ENCODE measurements at regions not wholly inside any gene's neighbourhood (a gene's known extent, or its start where the extent isn't known, plus 50 kb on each side); places are given as distances from the start of the nearest gene placed in this dataset.

DNA sequence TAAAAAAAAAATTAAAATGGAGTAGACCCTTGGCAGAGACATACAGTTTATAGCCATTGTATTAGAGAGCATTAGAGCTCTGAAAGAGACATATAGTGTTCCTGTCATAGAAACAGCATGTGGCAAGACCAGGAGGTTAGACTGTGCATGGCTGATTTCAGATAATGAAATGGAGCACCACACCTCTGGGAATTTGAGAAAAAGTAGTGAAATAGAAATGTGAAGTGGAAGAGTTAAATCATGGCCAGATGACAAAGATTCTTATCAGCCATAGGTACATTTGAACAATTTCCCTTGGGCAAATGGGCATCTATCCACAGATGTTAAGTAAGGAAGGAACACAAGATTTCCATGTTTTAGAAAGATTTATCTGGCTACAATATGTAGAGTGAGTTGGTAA, 1083.1 kb downstream of the PLA2G4A start:
- no peak overlapping the region for H3K4me3 ChIP-seq (ENCODE audit: low read depth, low read length, poor library complexity, severe bottlenecking)
- no peak overlapping the region for H2AFZ ChIP-seq (ENCODE audit: low read length)
- no peaks in the 10 kb centered on the region for H3K36me3 ChIP-seq (ENCODE audit: insufficient read depth, low read length)
- no peak overlapping the region for H3K4me2 ChIP-seq (ENCODE audit: low read length)
- no peak overlapping the region for H3K27ac ChIP-seq (ENCODE audit: low read depth, low read length, poor library complexity, severe bottlenecking)
- no peak overlapping the region for H3K9ac ChIP-seq (ENCODE audit: low read length)
- H3K79me2 ChIP-seq (ENCODE audit: insufficient read depth, low read length): no peaks in the 10 kb centered on the region
- no peaks in the 10 kb centered on the region for H3F3A ChIP-seq (ENCODE audit: insufficient read depth, low read length)
- no peaks in the 10 kb centered on the region for H3K9me3 ChIP-seq (ENCODE audit: low read length)
- TF ChIP-seq, protein P1, sequence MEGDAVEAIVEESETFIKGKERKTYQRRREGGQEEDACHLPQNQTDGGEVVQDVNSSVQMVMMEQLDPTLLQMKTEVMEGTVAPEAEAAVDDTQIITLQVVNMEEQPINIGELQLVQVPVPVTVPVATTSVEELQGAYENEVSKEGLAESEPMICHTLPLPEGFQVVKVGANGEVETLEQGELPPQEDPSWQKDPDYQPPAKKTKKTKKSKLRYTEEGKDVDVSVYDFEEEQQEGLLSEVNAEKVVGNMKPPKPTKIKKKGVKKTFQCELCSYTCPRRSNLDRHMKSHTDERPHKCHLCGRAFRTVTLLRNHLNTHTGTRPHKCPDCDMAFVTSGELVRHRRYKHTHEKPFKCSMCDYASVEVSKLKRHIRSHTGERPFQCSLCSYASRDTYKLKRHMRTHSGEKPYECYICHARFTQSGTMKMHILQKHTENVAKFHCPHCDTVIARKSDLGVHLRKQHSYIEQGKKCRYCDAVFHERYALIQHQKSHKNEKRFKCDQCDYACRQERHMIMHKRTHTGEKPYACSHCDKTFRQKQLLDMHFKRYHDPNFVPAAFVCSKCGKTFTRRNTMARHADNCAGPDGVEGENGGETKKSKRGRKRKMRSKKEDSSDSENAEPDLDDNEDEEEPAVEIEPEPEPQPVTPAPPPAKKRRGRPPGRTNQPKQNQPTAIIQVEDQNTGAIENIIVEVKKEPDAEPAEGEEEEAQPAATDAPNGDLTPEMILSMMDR (IDR thresholded peaks at IDR 0.05; ENCODE audit: low read length): no peak
- TF ChIP-seq EZH2 (IDR thresholded peaks at IDR 0.05; ENCODE audit: borderline replicate concordance, low read length): no peak
- no peaks in the 10 kb centered on the region for H4K20me1 ChIP-seq (ENCODE audit: insufficient read depth, low read length)
- no peaks in the 10 kb centered on the region for H3K4me1 ChIP-seq (ENCODE audit: insufficient read depth, low read length, severe bottlenecking)
- H3K27me3 ChIP-seq (ENCODE audit: insufficient read depth, low read length): no peaks in the 10 kb centered on the region
- no peaks in the 10 kb centered on the region for H3K9me2 ChIP-seq (ENCODE audit: low read depth, low read length)

DNA sequence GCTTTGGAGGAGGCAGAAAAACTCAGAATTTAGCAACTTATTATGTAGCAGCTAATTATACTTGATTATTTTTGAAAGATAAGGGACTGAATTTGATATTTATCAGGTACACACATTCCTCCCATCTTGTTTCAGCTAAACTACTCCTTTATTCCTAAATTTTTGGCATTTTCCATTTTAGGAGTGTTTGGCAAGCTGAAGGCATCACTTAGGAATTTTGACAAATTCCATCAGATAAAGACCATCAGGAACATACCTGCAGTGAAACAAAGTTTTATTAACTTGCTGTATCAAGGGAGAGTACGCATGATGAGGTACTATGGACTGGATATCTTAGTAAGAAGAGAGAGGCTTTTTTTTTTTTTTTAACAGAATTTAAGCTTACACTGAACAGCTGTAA, 1092.2 kb downstream of the PLA2G4A start:
- Histone ChIP-seq H3K9me2 (ENCODE audit: low read depth, low read length) (no peaks in the 10 kb centered on the region), H3K27me3 (ENCODE audit: insufficient read depth, low read length) (no peaks in the 10 kb centered on the region), H3F3A (ENCODE audit: insufficient read depth, low read length) (no peaks in the 10 kb centered on the region), H4K20me1 (ENCODE audit: insufficient read depth, low read length) (no peaks in the 10 kb centered on the region), H3K27ac (ENCODE audit: low read depth, low read length, poor library complexity, severe bottlenecking) (no peak overlapping the region), H3K4me2 (ENCODE audit: low read length) (no peak overlapping the region), H3K9me3 (ENCODE audit: low read length) (no peaks in the 10 kb centered on the region), H3K79me2 (ENCODE audit: insufficient read depth, low read length) (no peaks in the 10 kb centered on the region), H2AFZ (ENCODE audit: low read length) (no peak overlapping the region), H3K36me3 (ENCODE audit: insufficient read depth, low read length) (no peaks in the 10 kb centered on the region), H3K4me3 (ENCODE audit: low read depth, low read length, poor library complexity, severe bottlenecking) (no peak overlapping the region), H3K9ac (ENCODE audit: low read length) (no peak overlapping the region), H3K4me1 (ENCODE audit: insufficient read depth, low read length, severe bottlenecking) (no peaks in the 10 kb centered on the region)
- TF ChIP-seq EZH2 (IDR thresholded peaks at IDR 0.05; ENCODE audit: borderline replicate concordance, low read length): no peak
- TF ChIP-seq, protein P1 (IDR thresholded peaks at IDR 0.05; ENCODE audit: low read length): no peak

DNA sequence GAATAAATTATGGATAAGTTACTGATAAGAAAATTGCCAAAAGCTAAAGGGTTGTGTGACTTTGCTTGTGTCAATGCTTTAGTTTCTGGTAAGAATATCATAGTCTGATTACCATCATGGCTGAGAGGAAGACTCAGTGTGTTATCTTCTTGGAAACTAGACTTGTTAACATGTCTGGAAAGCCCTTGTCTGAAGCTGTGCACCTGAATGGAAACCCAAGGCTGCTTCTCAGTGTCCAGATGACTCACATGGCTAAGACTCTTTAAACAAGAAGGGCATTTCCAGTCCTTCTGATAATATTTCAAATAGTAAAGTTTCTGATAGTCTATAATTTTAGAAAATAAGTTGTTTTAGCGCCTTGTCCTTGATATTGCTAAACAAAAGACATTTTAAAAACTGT, 1092.7 kb downstream of the PLA2G4A start:
- no peak overlapping the region for H3K9ac ChIP-seq (ENCODE audit: low read length)
- H3K79me2 ChIP-seq (ENCODE audit: insufficient read depth, low read length): no peaks in the 10 kb centered on the region
- no peaks in the 10 kb centered on the region for H3F3A ChIP-seq (ENCODE audit: insufficient read depth, low read length)
- H3K4me1 ChIP-seq (ENCODE audit: insufficient read depth, low read length, severe bottlenecking): no peaks in the 10 kb centered on the region
- H3K9me3 ChIP-seq (ENCODE audit: low read length): no peaks in the 10 kb centered on the region
- no peak overlapping the region for H3K27ac ChIP-seq (ENCODE audit: low read depth, low read length, poor library complexity, severe bottlenecking)
- no peak for TF ChIP-seq EZH2 (IDR thresholded peaks at IDR 0.05; ENCODE audit: borderline replicate concordance, low read length)
- TF ChIP-seq, protein P1 (IDR thresholded peaks at IDR 0.05; ENCODE audit: low read length): no peak
- no peak overlapping the region for H3K4me3 ChIP-seq (ENCODE audit: low read depth, low read length, poor library complexity, severe bottlenecking)
- H3K27me3 ChIP-seq (ENCODE audit: insufficient read depth, low read length): no peaks in the 10 kb centered on the region
- H3K4me2 ChIP-seq (ENCODE audit: low read length): no peak overlapping the region
- H3K36me3 ChIP-seq (ENCODE audit: insufficient read depth, low read length): no peaks in the 10 kb centered on the region
- H4K20me1 ChIP-seq (ENCODE audit: insufficient read depth, low read length): no peaks in the 10 kb centered on the region
- H2AFZ ChIP-seq (ENCODE audit: low read length): no peak overlapping the region
- H3K9me2 ChIP-seq (ENCODE audit: low read depth, low read length): no peaks in the 10 kb centered on the region
